ENCODE measurements at regions not wholly inside any gene's neighbourhood (a gene's known extent, or its start where the extent isn't known, plus 50 kb on each side); places are given as distances from the start of the nearest gene placed in this dataset.
"Not testable (repeated sequence)": the region's sequence is repeated elsewhere in the genome, so short reads cannot be mapped to it uniquely, and the experiment has no call there.

GRCh38 chr3:147153830-147154539, 252.4 kb downstream of the ZIC4 start:
- ATAC-seq = no peak

DNA sequence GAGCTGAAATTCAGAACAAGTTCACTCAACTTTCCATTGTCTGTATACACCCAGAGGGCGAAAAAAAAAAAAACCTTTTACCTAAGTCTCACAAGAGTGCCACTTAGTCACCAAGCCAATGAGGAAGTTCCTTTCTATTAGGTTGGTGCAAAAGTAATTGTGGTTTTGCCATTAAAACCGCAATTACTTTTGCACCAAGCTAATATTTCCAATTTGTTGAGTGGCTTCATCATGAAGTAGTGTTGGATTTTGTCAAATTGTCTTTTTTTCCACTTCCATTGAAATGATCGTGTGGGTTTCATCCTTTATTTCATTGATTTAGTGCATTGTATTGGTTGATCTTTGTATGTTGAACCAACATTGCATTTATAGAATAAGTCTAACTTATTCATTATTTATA, 253.9 kb downstream of the ZIC4 start:
- no peak for ATAC-seq

GRCh38 chr3:147141516-147142288, 264.6 kb downstream of the ZIC4 start:
- ATAC-seq = no peak

GRCh38 chr3:147139341-147139740, 267.0 kb downstream of the ZIC4 start:
- ATAC-seq = no peak

- ATAC-seq = no peak
Measured at GRCh38 chr3:147132168-147132567, 274.2 kb downstream of the ZIC4 start.

GRCh38 chr3:147130461-147130860, 275.9 kb downstream of the ZIC4 start:
- ATAC-seq = no peak

DNA sequence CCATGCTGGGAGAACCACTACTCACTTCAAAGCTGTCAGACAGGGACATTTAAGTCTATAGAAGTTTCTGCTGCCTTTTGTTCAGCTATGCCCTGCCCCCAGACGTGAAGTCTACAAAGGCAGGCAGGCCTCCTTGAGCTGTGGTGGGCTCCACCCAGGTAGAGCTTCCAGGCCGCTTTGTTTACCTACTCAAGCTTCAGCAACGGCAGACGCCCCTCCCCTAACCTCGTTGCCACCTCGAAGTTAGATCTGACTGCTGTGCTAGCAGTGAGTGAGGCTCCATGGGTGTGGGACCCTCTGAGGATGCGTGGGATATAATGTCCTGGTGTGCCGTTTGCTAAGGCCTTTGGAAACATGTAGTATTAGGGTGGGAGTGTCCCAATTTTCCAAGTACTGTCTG, 276.7 kb downstream of the ZIC4 start:
- no peak for ATAC-seq

DNA sequence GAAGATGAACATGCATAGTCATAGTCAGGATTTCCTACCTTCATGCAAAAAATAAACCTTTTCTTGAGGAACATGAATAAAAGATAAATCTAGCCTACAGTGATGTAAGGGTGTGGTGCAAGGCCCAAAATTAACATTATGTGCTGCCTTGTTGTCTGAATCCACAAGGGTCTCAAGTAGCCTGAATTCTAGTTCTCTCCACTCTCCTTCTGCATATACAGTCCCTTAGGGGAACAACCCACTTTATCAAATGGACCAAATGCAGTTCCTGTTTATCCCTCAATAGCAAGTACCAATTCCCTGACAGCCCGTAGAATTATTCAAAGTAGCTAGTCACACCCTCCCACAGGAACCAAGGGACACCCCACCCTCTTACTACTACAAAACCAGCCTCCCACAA, 284.0 kb downstream of the ZIC4 start:
- ATAC-seq = no peak

DNA sequence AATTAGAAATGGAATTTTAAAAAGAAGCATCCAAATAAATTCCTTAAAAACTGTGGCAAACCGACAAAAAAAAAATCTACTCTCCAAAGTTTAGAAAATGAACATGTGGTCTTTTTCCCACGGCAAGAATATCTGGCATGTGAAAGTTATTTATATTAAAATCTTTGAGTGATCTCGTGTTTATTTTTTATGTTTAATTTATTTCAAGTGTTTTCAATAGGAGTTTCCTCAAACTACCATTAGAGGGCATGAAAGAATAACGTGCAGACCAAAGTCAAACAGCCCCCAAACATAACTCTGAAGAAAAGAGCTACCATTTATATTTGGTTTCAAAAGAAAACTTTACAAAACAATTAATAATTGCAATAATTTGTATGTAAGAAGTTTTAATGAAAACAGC, 286.4 kb downstream of the ZIC4 start:
- no peak for ATAC-seq

DNA sequence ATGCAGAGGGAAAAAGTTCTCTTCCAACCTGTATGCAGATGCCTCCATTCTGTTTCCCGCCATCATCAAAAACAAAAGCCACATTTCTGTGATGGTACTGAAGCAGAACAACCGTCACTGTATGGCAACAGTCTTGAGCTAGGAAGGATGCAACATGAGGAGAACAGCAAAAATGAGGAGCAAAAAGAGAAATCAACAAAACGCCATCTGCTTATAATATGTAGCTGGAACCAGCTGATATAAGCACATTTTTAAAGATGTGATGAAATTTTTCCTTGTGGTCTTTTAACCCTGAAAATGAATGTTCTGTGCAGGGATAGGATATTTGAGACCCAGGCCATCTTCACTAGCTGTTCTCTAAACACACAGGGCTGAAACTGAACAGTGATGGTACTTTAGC, 287.0 kb downstream of the ZIC4 start:
- no peak for ATAC-seq

GRCh38 chr3:147118611-147119010, 287.7 kb downstream of the ZIC4 start:
- no peak for ATAC-seq

DNA sequence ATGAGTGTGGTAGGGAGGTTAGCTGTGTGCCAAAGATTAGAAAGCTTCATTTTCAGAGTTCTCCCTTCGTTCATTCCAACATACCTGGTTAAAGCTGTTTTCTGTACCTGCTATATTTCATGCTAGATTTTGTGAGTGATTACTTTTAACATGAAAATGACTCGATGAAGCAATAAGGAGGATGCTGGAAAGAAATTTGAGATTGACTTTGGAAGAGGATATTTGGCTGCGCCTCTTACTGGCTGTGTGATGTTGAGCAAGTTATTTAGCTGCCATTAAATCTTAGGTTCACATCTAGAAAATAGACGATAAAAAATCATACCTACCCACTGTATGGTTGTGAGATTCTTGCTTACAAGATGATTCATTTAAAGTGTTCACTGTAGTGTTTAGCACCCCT, 288.7 kb downstream of the ZIC4 start:
- ATAC-seq = no peak

DNA sequence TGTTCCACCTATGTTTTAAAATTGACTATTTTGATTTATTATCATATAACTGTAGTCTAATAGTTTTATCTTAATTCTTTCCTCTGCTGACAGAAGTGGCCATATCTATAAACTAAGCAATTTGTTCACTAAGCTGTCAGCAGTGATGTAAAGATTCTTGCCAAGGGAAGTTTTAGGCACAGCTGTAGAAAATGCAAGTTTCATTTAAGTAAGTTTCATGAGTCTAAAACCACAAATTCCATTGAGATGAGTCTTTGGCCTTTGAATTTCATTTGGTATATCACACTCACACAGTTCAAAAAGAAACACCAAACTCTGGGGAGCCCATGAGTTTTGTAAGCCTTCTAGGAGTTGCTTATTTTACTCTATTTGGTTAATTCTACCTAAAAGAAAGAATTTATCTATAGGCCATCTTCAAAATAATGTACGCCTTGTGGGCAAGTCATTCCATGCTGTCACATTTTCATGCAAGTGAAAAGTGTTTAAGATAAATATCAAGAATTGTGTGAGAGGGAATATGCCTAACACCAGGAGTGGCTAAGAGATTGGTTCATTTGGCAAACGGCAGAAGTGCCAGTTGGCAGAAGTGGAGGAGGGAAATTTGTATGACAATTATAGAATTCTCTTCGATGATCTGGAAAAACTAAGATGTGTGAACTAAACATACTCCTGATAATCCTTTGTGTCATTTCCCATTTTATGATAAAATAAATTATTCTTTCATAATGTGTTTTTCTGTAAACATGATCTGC, 292.9 kb downstream of the ZIC4 start:
- no peak for ATAC-seq

DNA sequence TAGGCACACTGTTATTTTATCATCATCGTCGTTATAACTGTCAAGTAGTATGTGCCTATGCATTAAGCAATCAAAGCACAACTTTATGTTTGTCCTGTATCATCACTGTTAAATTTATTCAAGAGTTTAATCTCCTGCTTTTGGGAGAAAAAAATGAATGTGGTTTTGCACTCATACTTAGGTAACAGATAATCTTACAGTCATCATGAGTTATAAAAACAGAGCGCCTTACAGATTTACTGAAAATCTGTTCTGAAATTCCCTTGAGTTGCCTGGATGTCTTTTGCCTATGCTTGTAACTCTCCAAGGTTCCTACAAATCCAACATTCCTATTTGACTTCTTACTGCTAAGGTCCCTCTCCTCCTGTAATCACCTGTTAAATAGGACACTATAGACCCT, 307.3 kb downstream of the ZIC4 start:
- ATAC-seq = no peak

DNA sequence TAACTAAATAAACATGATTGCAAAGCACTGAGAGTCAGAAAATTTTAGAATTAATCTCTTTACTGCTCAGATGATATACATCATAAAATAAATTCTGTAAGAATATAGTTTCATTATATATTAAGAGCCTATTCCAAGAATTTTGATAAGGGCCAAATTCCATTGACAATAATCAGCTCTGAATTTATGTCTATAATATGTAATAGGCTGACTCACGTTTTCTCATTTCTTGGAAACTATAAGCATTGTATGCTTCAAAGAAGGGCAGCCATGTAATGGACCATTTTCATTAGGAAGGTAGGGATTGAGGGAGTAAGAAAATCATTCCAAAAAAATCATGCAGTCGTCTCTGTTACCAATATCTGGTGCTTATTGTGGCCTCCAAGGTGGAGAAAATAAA, 315.9 kb downstream of the ZIC4 start:
- no peak for ATAC-seq

GRCh38 chr3:147089286-147089685, 317.1 kb downstream of the ZIC4 start:
- no peak for ATAC-seq

- not testable (repeated sequence) for ATAC-seq
Measured at GRCh38 chr3:147059500-147059899, 346.8 kb downstream of the ZIC4 start.

GRCh38 chr3:147049821-147050220, 356.5 kb downstream of the ZIC4 start:
- ATAC-seq = no peak

GRCh38 chr3:147049305-147049704, 357.0 kb downstream of the ZIC4 start:
- ATAC-seq = no peak

- ATAC-seq = no peak
Measured at GRCh38 chr3:147046916-147047315, 359.4 kb downstream of the ZIC4 start.

GRCh38 chr3:147038481-147038880, 367.9 kb downstream of the ZIC4 start:
- ATAC-seq = no peak

DNA sequence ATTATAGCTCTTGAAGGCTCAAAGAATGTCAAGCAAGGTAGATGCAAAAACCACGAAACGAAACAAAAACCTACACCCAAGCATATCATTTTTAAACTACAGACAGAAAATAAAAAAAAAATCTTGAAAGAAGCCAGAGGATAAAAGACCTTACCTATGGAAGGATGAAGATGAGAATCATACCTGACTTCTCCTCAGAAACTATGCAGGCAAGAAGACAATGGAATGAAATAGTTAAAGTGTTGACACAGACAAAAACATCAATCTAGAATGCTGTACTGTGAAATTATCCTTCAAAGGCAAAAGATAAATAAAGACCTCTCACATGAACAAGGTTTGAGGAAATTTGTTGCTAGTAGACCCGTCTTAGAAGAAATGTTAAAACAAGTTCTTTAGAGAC, 372.0 kb downstream of the ZIC4 start:
- ATAC-seq = no peak

GRCh38 chr3:147030274-147030673, 376.1 kb downstream of the ZIC4 start:
- ATAC-seq = no peak

- ATAC-seq = no peak
Measured at GRCh38 chr3:147015334-147015733, 391.0 kb downstream of the ZIC4 start.
